Suppressor macrophage treated with lipopolysaccharide for 1 hour (primary cell): ENCODE measurements at regions not wholly inside any gene's neighbourhood (a gene's known extent, or its start where the extent isn't known, plus 50 kb on each side); places are given as distances from the start of the nearest gene placed in this dataset.
"Not testable (repeated sequence)": the region's sequence is repeated elsewhere in the genome, so short reads cannot be mapped to it uniquely, and the experiment has no call there.

Experiments used
- DNase-seq, 3 donors: peaks; one replicate each; pipeline ENCODE4 v3.0.0-alpha.2; 2020 to 2022

- DNase-seq: no peak
Observed at GRCh38 chr12:113726254-113726819, 239.8 kb downstream of the RBM19 start.

GRCh38 chr12:113725557-113725876, 240.6 kb downstream of the RBM19 start:
- DNase-seq: no peak

GRCh38 chr12:113724794-113725556, 241.2 kb downstream of the RBM19 start:
- no peak for DNase-seq

- DNase-seq: no peak
Observed at GRCh38 chr12:113723631-113724030, 242.5 kb downstream of the RBM19 start.

GRCh38 chr12:113722747-113723146, 243.4 kb downstream of the RBM19 start:
- no peak for DNase-seq

GRCh38 chr12:113720629-113721028, 245.5 kb downstream of the RBM19 start:
- DNase-seq: no peak

GRCh38 chr12:113719911-113720591, 246.1 kb downstream of the RBM19 start:
- no peak for DNase-seq

GRCh38 chr12:113713156-113713555, 241.5 kb upstream of the LHX5 start:
- no peak for DNase-seq

GRCh38 chr12:113712481-113712880, 240.8 kb upstream of the LHX5 start:
- DNase-seq: no peak

- DNase-seq: no peak
Observed at GRCh38 chr12:113710216-113710615, 238.5 kb upstream of the LHX5 start.

- DNase-seq: no peak
Observed at GRCh38 chr12:113709456-113709855, 237.8 kb upstream of the LHX5 start.

- DNase-seq: no peak
Observed at GRCh38 chr12:113702836-113703235, 231.2 kb upstream of the LHX5 start.

GRCh38 chr12:113702276-113702675, 230.6 kb upstream of the LHX5 start:
- no peak for DNase-seq

GRCh38 chr12:113700943-113701342, 229.3 kb upstream of the LHX5 start:
- DNase-seq: peak in 1 of 3 donors; percentile 18

- DNase-seq: not testable (repeated sequence)
Observed at GRCh38 chr12:113699984-113700383, 228.3 kb upstream of the LHX5 start.

- no peak for DNase-seq
Observed at GRCh38 chr12:113698510-113698858, 226.8 kb upstream of the LHX5 start.

- DNase-seq: no peak
Observed at GRCh38 chr12:113697651-113698509, 226.2 kb upstream of the LHX5 start.

GRCh38 chr12:113697104-113697503, 225.4 kb upstream of the LHX5 start:
- no peak for DNase-seq

GRCh38 chr12:113693693-113694092, 222.0 kb upstream of the LHX5 start:
- DNase-seq: no peak

GRCh38 chr12:113689047-113689610, 217.5 kb upstream of the LHX5 start:
- no peak for DNase-seq

GRCh38 chr12:113688313-113688712, 216.6 kb upstream of the LHX5 start:
- no peak for DNase-seq

- no peak for DNase-seq
Observed at GRCh38 chr12:113684908-113685782, 213.5 kb upstream of the LHX5 start.
